Activated B cell treated with CpG ODN at 0.5 μM for 24 hours (primary cell): ENCODE measurements at regions not wholly inside any gene's neighbourhood (a gene's known extent, or its start where the extent isn't known, plus 50 kb on each side); places are given as distances from the start of the nearest gene placed in this dataset.
"Not testable (repeated sequence)": the region's sequence is repeated elsewhere in the genome, so short reads cannot be mapped to it uniquely, and the experiment has no call there.

Source experiments
- ATAC-seq: fragments of 200-7000 bp; cut with Tn5 transposase; one replicate; pipeline ENCODE4 v1.10.0; 2021; ENCODE audit warnings: low read depth, mild to moderate bottlenecking, moderate library complexity
- CTCF ChIA-PET: fragments of 350-600 bp; sonication (Branson Sonifier 250); formaldehyde crosslinking; loops from one replicate; lab custom pipeline; 2021; ENCODE audit warnings: antibody characterized with exemption; lab: Charles Lee
- POLR2A ChIA-PET: fragments of 350-600 bp; sonication (Branson Sonifier 250); formaldehyde crosslinking; loops from one replicate; lab custom pipeline; 2021; ENCODE audit warnings: antibody characterized with exemption; lab: Charles Lee
- DNase-seq: peaks from one replicate; pipeline ENCODE4 v3.0.0; 2022
- H3K27ac Mint-ChIP-seq: one replicate; pipeline ENCODE4 v1.8.0; 2020; ENCODE audit warnings: mixed read lengths
- H3K27me3 Mint-ChIP-seq: one replicate; pipeline ENCODE4 v1.8.0; 2021; ENCODE audit warnings: mixed read lengths
- H3K36me3 Mint-ChIP-seq: one replicate; pipeline ENCODE4 v1.8.0; 2021; ENCODE audit warnings: low read depth, mixed read lengths
- H3K4me1 Mint-ChIP-seq: one replicate; pipeline ENCODE4 v1.8.0; 2021; ENCODE audit warnings: mixed read lengths
- H3K4me3 Mint-ChIP-seq: one replicate; pipeline ENCODE4 v1.8.0; 2020; ENCODE audit warnings: mild to moderate bottlenecking, mixed read lengths
- H3K9me3 Mint-ChIP-seq: one replicate; pipeline ENCODE4 v1.8.0; 2020; ENCODE audit warnings: mixed read lengths
- CTCF ChIP-seq: fragments of 200-600 bp; IDR thresholded peaks from one replicate; pipeline ENCODE4 v1.8.0; 2022; ENCODE audit warnings: antibody characterized with exemption, mild to moderate bottlenecking
- intact Hi-C: fragments of 100-400 bp; cut with micrococcal nuclease; formaldehyde crosslinking; loops from one replicate; pipeline ENCODE4 v1.15.1; 2024

- no peak for ATAC-seq
- POLR2A ChIA-PET: no interaction called here
- intact Hi-C loops: no loop called here
Measured at GRCh38 chr7:125197731-125198393, 268.2 kb upstream of the POT1 start.

GRCh38 chr7:125195156-125195555 lies 265.5 kb upstream of the POT1 start:
- TF ChIP-seq CTCF: no peak
- H3K4me1 Mint-ChIP-seq: no peaks in the 10 kb centered on the region
- ATAC-seq (no peak), DNase-seq (no peak)
- intact Hi-C loops: no loop called here
- ChIA-PET CTCF (no interaction called here), POLR2A (no interaction called here)
- no peaks in the 10 kb centered on the region for H3K27me3 Mint-ChIP-seq
- no peak overlapping the region for H3K27ac Mint-ChIP-seq
- no peaks in the 10 kb centered on the region for H3K36me3 Mint-ChIP-seq
- no peak overlapping the region for H3K4me3 Mint-ChIP-seq
- peaks cover 13% of the 10 kb centered on the region for H3K9me3 Mint-ChIP-seq

More at GRCh38 chr7:125197731-125198393, 268.2 kb upstream of the POT1 start:
- H3K4me1 Mint-ChIP-seq: no peaks in the 10 kb centered on the region
- DNase-seq: no peak
- no peaks in the 10 kb centered on the region for H3K36me3 Mint-ChIP-seq
- H3K27me3 Mint-ChIP-seq: no peaks in the 10 kb centered on the region
- no peak overlapping the region for H3K27ac Mint-ChIP-seq
- no peak overlapping the region for H3K4me3 Mint-ChIP-seq
- peaks cover 6% of the 10 kb centered on the region for H3K9me3 Mint-ChIP-seq
- CTCF ChIA-PET: no interaction called here
- no peak for TF ChIP-seq CTCF

GRCh38 chr7:125193263-125193662 lies 263.6 kb upstream of the POT1 start:
- peaks cover 17% of the 10 kb centered on the region for H3K9me3 Mint-ChIP-seq
- ChIA-PET POLR2A (no interaction called here), CTCF (no interaction called here)
- no peaks in the 10 kb centered on the region for H3K27me3 Mint-ChIP-seq
- H3K4me3 Mint-ChIP-seq: no peak overlapping the region
- no peak for TF ChIP-seq CTCF
- no peaks in the 10 kb centered on the region for H3K36me3 Mint-ChIP-seq
- H3K27ac Mint-ChIP-seq: no peak overlapping the region
- DNase-seq (no peak), ATAC-seq (no peak)
- H3K4me1 Mint-ChIP-seq: no peaks in the 10 kb centered on the region
- intact Hi-C loops: no loop called here

- H3K27me3 Mint-ChIP-seq: no peaks in the 10 kb centered on the region
- POLR2A ChIA-PET: no interaction called here
Measured at GRCh38 chr7:125184801-125185200, 255.2 kb upstream of the POT1 start.

GRCh38 chr7:125181569-125182267 lies 252.1 kb upstream of the POT1 start:
- POLR2A ChIA-PET, H3K4me3 Mint-ChIP-seq, ATAC-seq, CTCF ChIA-PET, H3K36me3 Mint-ChIP-seq, intact Hi-C loops, H3K4me1 Mint-ChIP-seq, DNase-seq, H3K27ac Mint-ChIP-seq, H3K9me3 Mint-ChIP-seq, H3K27me3 Mint-ChIP-seq: not testable (repeated sequence)

More at GRCh38 chr7:125184801-125185200, 255.2 kb upstream of the POT1 start:
- H3K4me1 Mint-ChIP-seq: no peaks in the 10 kb centered on the region
- DNase-seq (no peak), ATAC-seq (no peak)
- CTCF ChIA-PET: no interaction called here
- no peak for TF ChIP-seq CTCF
- H3K4me3 Mint-ChIP-seq: no peak overlapping the region
- H3K36me3 Mint-ChIP-seq: no peaks in the 10 kb centered on the region
- intact Hi-C loops: no loop called here
- no peak overlapping the region for H3K27ac Mint-ChIP-seq
- H3K9me3 Mint-ChIP-seq: peaks cover under 1% of the 10 kb centered on the region
